ENCODE measurements at regions not wholly inside any gene's neighbourhood (a gene's known extent, or its start where the extent isn't known, plus 50 kb on each side); places are given as distances from the start of the nearest gene placed in this dataset.

- DNase-seq (ENCODE audit: insufficient read length, low spot score), result no peak
- TF ChIP-seq, protein P1, sequence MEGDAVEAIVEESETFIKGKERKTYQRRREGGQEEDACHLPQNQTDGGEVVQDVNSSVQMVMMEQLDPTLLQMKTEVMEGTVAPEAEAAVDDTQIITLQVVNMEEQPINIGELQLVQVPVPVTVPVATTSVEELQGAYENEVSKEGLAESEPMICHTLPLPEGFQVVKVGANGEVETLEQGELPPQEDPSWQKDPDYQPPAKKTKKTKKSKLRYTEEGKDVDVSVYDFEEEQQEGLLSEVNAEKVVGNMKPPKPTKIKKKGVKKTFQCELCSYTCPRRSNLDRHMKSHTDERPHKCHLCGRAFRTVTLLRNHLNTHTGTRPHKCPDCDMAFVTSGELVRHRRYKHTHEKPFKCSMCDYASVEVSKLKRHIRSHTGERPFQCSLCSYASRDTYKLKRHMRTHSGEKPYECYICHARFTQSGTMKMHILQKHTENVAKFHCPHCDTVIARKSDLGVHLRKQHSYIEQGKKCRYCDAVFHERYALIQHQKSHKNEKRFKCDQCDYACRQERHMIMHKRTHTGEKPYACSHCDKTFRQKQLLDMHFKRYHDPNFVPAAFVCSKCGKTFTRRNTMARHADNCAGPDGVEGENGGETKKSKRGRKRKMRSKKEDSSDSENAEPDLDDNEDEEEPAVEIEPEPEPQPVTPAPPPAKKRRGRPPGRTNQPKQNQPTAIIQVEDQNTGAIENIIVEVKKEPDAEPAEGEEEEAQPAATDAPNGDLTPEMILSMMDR (IDR thresholded peaks at IDR 0.05; ENCODE audit: insufficient read depth, missing control alignments), result no peak
These were observed 99.2 kb upstream of the LINGO1 start for GRCh38 chr15:77731945-77732344.

DNA sequence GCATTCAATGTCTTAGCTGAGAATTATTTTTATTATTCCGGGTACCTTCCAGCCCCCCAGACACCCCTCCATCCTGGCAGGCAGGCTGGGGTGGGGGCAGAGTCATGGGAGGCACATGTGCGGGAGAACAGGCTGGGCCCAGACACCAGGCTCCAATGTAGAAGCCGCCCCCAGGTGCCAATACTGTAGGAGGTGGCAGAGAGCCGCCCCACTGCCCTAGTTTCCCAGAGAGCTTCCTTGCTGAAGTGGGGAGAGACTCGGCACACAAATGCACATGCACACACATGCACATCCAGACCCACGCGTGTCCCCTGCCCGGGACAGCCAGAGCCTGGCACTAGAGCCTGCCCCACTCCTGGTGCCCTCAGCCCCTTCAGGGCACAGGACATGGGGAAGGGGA lies 98.4 kb upstream of the LINGO1 start:
- FAIRE-seq, result no peak
- TF ChIP-seq, protein P1 (IDR thresholded peaks at IDR 0.05; ENCODE audit: insufficient read depth, missing control alignments), result no peak
- no peak for DNase-seq (ENCODE audit: insufficient read length, low spot score)

More at GRCh38 chr15:77731945-77732344, 99.2 kb upstream of the LINGO1 start:
- no peak for FAIRE-seq

DNA sequence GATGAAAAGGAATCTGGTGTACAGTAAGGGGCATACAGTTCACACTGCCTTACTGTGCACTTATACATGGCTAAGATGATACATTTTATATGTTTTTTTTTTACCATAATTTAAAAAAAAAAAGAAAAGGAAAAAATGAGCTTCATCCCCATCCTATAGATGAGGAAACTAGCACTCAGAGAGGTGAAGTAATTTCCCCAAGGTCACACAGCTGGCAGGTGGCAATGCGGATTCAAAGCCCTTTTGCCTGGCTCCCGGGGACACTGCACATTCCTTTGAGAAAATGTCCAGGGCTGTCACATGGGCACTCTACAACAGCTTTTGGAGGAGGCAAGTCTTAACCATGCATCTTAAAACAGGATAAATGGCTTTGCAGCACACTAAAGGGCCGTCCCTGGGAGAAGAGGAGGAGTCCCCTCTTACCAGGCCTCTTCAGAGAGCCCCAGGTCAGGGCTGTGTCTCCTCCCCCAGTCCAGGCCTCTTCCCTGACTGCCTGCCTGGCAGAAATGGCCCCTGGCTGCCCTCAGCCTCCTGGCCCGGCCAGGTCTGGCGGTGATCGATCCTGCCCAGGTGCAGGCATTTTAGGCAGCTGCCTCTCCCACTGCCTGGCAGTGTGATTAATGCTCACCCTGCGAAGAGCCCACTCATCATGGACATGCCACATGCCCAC lies 95.1 kb upstream of the LINGO1 start:
- TF ChIP-seq, protein P1 (IDR thresholded peaks at IDR 0.05; ENCODE audit: insufficient read depth, missing control alignments), result no peak
- no peak for DNase-seq (ENCODE audit: insufficient read length, low spot score)
- no peak for FAIRE-seq

DNA sequence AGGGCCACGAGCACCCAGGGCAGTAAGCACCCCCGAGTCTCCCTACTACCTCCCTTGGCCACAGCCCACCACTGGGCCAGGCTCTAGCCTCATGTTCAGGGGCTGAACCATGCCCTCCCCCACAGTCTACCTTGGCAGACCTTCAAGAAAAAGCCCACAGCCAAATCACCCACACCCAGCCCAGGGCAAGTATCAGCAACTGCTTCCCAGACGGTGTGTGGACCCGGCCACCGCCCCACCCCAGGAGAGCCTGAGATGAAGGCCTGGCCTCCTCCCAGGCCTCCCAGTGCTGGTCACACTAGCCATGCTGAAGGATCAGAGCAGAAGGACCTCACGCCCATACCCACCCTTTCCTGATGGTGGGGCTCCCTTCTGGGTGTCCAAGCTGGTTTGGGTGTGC lies 92.0 kb upstream of the LINGO1 start:
- FAIRE-seq (no peak), DNase-seq (ENCODE audit: insufficient read length, low spot score) (no peak)
- TF ChIP-seq, protein P1 (IDR thresholded peaks at IDR 0.05; ENCODE audit: insufficient read depth, missing control alignments), result no peak

- FAIRE-seq (no peak), DNase-seq (ENCODE audit: insufficient read length, low spot score) (no peak)
- TF ChIP-seq, protein P1 (IDR thresholded peaks at IDR 0.05; ENCODE audit: insufficient read depth, missing control alignments), result no peak
These were observed 91.0 kb upstream of the LINGO1 start for GRCh38 chr15:77723756-77724155.

- FAIRE-seq (no peak), DNase-seq (ENCODE audit: insufficient read length, low spot score) (no peak)
- TF ChIP-seq, protein P1 (IDR thresholded peaks at IDR 0.05; ENCODE audit: insufficient read depth, missing control alignments), result no peak
These were observed 90.2 kb upstream of the LINGO1 start for GRCh38 chr15:77722759-77723460.

- FAIRE-seq (no peak), DNase-seq (ENCODE audit: insufficient read length, low spot score) (no peak)
- TF ChIP-seq, protein P1 (IDR thresholded peaks at IDR 0.05; ENCODE audit: insufficient read depth, missing control alignments), result no peak
These were observed 89.3 kb upstream of the LINGO1 start for GRCh38 chr15:77721963-77722362.

Measured in D721Med (cell line).